ENCODE measurements at regions not wholly inside any gene's neighbourhood (a gene's known extent, or its start where the extent isn't known, plus 50 kb on each side); places are given as distances from the start of the nearest gene placed in this dataset.

- TF ChIP-seq CTCF (IDR thresholded peaks at IDR 0.05; ENCODE audit: insufficient read depth, low read length) (no peak), REST (IDR thresholded peaks at IDR 0.05; ENCODE audit: insufficient replicate concordance, low read depth) (no peak), SPI1 (IDR thresholded peaks at IDR 0.05; ENCODE audit: borderline replicate concordance, low read depth) (no peak)
Observed at GRCh38 chr6:90790696-90791095, 203.8 kb upstream of the MAP3K7 start.
